ENCODE measurements at regions not wholly inside any gene's neighbourhood (a gene's known extent, or its start where the extent isn't known, plus 50 kb on each side); places are given as distances from the start of the nearest gene placed in this dataset.
A peak's percentile ranks its signal among the peaks of the same experiment; 100 is the strongest.

DNA sequence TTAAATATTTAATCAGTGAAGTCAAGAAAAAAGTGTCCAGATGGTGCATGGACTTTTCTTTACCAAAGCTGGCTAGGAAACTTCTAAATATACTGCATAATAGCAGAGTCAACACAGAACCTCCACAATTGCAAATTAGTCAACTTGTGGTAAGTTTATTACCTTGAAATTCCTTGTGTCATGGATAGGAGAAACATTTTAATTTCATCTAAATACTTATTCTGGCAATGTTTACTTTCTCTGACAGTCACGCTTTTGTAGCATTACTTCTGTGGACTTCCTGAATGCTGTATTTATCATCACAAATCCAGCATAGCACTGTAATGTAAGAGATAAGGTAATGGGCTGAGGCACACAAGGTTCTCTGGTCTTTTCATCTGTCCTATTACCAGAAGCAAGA is 2266.1 kb downstream of the PCDH7 start:
- peak; percentile 68 for DNase-seq (ENCODE audit: low read depth)

GRCh38 chr4:32987111-32987510 is 2266.9 kb downstream of the PCDH7 start:
- no peak for DNase-seq (ENCODE audit: low read depth)

GRCh38 chr4:32988165-32988811 is 2268.1 kb downstream of the PCDH7 start:
- no peak for DNase-seq (ENCODE audit: low read depth)

DNA sequence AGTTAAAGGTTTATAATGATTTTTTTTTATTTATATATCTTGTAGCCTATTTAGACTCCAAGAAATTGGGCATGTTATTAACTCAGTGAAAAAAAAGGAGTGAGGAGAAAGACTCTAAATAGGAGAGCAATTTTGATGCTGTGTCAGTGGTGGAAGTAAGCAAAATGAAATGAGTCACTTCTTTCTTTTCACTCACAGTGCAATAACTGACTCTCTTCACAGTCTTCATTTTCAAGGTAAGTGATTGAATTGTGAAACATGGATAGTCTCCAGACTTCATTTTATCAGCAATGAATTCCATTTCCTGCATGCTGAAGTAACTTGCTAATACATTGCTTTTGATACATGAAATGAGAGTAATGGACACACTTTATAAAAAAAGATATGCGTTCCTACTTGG is 2271.5 kb downstream of the PCDH7 start:
- DNase-seq (ENCODE audit: low read depth) = peak; percentile 57

DNA sequence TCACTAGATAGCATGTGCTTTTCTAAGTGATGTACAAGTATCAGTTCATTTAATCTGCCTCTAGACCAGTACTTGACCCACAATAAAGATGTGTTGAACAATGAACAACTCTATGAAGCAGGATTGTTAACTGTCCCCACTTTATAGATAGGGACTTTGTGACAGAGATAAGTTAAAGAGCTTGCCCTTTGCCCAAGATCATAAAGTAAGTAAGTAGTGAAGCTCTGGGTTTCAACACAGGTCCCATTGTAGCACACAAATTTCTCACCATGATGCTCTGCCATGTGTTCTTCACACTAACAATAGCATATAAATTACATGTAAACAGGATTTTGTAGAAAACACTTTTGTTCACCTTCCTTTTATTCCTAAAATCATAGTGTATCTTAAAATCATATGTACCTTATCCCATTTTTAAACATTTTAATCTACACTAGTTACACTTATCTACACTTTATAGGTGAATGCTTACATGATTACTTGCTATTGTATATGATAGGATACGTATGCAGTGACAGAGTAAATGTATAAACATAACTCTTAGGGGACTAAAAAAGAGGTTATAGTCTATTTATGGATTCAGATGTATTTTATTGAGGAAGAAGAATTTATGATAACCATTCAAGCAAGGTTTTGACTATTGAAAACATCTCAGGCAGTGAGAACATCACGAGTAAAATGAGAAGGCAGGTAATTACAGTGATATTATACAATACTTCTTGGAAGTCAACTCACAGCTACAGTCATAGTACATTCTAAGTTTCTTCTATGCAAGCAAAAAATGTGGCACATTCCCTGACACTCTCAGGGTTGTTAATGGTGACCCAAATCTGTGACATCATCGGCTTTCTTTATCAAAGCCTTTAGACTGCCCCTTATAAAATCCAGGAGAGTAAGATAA is 2275.1 kb downstream of the PCDH7 start:
- no peak for DNase-seq (ENCODE audit: low read depth)

DNA sequence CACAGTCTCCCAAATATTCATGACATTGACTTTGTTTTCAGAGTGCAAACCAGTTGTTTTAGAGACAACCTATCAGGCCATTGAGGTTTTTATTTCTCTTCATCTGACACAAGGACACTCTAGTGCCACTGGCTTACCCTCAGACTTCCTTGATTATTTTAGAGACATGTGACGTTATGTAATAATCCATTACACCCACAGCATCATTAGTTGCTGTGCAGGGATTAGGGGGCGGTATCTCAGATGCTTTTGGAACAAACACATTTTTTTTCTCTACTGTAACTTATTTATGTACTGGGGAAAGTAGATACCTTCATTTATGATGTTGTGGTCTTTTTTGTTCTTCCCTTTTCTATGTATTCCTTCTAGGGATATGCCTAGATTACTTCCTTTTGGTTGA is 2293.1 kb downstream of the PCDH7 start:
- DNase-seq (ENCODE audit: low read depth) = no peak

DNA sequence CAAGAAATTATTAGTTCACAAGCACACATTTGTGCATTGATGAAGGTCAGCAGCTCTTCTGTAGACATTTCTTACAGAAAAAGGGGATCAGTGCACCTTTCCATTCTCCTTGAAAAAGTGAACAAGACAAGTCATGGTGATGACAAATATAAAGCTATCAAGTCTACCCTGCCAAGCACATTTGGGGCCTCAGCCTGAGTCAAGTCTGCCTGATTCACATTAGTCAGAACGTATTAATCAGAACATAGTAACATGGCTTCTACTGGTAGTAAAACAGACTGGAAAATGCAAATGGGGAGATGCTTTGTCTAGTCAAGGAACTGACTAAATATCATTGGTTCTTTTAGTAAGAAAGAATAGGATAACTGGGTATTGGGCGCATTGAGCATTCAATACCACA is 2305.1 kb downstream of the PCDH7 start:
- peak; percentile 3 for DNase-seq (ENCODE audit: low read depth)

GRCh38 chr4:33029976-33030375 is 2309.8 kb downstream of the PCDH7 start:
- no peak for DNase-seq (ENCODE audit: low read depth)

- DNase-seq (ENCODE audit: low read depth) = no peak
These were observed 2311.2 kb downstream of the PCDH7 start for GRCh38 chr4:33031328-33031727.

- no peak for DNase-seq (ENCODE audit: low read depth)
These were observed 2317.3 kb downstream of the PCDH7 start for GRCh38 chr4:33037464-33037863.

GRCh38 chr4:33045334-33045733 is 2325.2 kb downstream of the PCDH7 start:
- DNase-seq (ENCODE audit: low read depth) = no peak

- peak; percentile 32 for DNase-seq (ENCODE audit: low read depth)
These were observed 2332.1 kb downstream of the PCDH7 start for GRCh38 chr4:33052241-33052640.

DNA sequence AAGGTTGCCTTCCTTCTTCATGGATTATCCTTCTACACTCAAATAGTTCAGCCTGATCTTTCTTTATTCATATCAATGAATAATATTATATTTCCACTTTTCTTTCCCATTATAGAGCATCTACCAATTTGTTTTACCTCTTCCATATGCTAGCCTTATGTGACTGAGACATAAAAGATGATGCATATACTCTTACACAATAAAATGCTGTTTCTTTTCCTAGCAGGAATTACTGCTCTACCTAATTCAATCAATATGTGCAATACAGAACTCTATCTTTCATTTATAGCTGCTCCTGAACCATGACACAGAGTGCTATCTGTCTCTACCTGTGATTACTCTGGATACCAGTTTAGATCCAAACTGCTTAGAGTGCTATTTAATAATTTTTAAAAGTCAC is 2334.0 kb downstream of the PCDH7 start:
- no peak for DNase-seq (ENCODE audit: low read depth)

DNA sequence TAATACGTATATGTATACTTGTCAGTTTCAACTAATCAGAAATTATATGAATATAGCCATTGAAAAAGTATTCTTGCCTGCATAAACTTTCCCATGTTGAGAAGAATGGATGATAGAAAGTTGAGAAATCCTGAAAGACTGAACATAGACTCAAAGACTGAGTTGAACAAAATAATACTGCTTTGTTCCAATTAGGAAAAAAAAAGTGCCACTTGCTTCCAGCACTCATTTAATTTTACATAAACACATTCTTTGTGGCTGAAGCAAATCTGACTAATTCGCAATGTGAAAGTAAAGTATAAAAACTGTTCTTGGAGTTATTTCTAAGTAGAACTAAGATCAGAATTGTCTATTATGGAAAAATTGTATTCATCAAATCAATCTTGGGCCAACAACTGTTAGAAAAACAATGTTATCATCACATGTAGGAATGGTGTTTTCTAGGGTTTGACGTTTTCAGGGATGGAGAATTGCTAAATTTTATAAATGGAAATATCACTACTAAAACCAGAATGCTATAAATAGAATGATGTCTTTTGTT is 2334.6 kb downstream of the PCDH7 start:
- no peak for DNase-seq (ENCODE audit: low read depth)

DNA sequence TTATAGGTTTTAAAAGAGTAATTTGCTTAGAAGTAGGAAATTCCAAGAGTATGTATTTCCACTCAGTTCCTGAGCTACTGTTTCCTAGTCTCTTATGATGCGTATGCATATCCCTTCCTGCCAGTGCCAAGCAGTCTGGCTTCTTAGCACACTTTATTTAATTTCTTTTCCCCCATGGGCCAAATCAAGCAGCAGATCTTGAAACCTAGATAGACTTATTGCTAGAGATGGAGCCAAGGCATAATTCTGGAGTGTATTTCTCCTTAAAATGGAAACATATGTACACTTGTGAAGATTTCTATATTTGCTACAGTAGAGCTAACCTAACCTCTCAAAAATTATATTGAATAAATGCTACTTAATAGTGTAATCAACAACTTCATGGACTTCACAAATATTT is 2337.6 kb downstream of the PCDH7 start:
- DNase-seq (ENCODE audit: low read depth) = no peak

DNA sequence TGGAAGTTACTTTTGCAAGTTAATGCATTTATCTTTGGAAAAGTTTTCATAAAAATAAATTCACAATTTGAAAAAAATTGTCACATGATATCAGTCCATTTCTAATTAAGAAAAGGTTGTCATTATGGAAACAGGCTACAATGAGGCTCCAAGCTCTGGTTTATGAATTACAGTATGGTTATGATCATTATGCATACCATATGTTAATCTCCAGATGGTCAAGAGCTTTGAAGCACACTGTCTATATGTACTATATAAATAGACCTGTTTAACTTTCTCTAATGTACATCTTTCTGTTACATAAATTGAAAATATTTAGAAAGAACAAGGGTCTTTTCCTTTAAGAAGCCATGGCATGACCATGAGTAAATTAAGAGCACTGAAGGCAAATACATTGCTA is 2338.8 kb downstream of the PCDH7 start:
- no peak for DNase-seq (ENCODE audit: low read depth)

DNA sequence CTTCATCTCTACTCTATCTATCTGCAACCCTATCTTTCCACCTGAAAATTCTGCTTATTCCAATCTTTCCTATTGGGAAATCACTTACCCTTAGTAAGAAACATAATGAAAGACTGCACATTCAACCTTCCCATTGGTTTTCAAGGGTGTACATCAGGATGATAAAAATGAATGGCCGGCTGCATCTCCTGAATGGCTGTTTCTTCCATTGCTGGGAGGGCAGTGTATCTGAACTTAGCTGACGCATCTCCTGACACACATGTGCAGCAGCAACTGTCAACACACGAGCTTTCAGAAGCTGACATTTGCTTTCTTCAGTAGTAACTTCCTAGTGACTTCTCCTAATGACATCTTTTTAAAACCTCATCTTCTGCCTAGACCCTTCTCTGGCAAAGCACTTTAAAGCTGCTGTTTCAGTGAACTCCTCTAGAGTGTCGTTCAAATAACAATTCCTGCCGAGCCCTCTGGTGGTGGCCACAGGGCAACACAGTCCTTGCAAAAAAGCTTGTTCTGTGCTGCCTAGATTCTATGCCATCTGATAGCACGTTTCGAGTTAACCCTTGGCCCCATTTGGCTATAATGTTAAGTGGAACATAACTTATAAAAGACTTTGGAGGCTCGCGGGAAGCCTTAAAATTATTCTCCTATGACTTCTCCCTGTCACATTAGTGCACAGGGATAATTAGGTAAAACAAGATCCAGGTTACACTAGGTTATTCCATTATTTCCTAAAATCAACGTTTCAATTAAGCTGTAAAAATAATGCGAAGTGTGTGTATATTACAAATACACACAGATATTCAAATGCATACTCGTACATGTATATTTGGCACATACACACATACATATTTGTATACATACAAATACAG is 2340.7 kb downstream of the PCDH7 start:
- DNase-seq (ENCODE audit: low read depth) = peak; percentile 53

- no peak for DNase-seq (ENCODE audit: low read depth)
These were observed 2341.6 kb downstream of the PCDH7 start for GRCh38 chr4:33061727-33062126.

DNA sequence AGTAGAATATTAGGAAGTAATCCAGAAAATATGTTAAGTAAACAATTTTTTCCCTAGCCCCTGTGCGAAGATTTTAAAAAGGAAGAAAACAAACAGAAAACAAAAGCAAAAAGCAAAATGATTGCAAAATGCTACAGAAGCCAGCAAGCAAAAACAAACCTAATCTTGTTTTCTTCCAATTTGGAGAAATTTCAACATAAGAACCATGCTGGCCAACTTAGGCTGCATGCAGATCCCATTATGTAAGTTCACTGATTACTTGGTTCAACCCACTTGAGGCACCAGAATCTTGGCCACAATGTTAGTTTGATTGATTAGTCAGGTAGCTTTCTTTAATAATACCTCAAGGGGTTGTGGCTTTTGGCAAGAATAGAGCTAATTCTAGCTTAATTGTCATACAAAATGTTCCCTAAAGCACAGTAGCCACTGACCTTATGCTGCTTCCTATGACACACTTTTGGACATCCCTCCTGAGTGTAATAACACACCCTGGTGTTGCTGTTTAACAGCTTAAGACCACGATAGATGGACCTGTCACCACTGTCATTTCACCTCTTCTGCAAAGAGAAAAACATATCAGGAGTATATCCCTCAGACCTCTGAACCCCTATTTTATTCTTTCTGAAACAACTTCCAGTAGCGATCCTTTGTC is 2342.1 kb downstream of the PCDH7 start:
- DNase-seq (ENCODE audit: low read depth) = peak; percentile 73

GRCh38 chr4:33063241-33063640 is 2343.1 kb downstream of the PCDH7 start:
- DNase-seq (ENCODE audit: low read depth) = peak; percentile 96

GRCh38 chr4:33064238-33064637 is 2344.1 kb downstream of the PCDH7 start:
- DNase-seq (ENCODE audit: low read depth) = no peak

DNA sequence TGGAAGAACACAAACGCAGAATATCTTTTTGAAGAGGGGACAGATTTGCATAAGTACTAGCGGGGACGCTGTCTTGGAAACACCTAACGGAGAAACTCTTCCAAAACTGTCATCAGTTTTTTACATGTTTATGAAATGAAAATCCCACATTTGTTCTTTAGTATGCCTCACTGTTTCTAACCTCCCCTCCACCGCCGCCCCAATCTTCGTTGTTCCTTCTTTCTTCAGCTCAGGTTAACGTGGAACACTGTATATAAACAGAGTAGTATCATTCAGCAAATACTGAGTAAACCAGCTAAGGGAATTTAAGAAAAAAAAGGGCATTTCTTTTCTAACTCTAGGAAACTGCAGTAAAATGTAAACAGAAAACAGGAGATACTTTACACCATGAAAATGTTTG is 2345.6 kb downstream of the PCDH7 start:
- DNase-seq (ENCODE audit: low read depth) = no peak
